IMR-90 (cell line): ENCODE measurements at regions not wholly inside any gene's neighbourhood (a gene's known extent, or its start where the extent isn't known, plus 50 kb on each side); places are given as distances from the start of the nearest gene placed in this dataset.
A peak's percentile ranks its signal among the peaks of the same experiment; 100 is the strongest.

Source experiments
- CEBPB ChIP-seq: IDR thresholded peaks from 2 replicates; pipeline ENCODE4 v1.6.1; 2012; ENCODE audit warnings: low read depth, low read length, improper control_type of control experiment
- CTCF ChIP-seq: conservative IDR thresholded peaks from 2 replicates; pipeline ENCODE4 v1.5.1; 2012; ENCODE audit warnings: mild to moderate bottlenecking, low read depth, low read length, improper control_type of control experiment
- ELK1 ChIP-seq: fragments of 150-350 bp; IDR thresholded peaks from 2 replicates; pipeline ENCODE4 v1.6.1; 2016; ENCODE audit warnings: low read depth, mild to moderate bottlenecking, low read length, moderate library complexity, borderline replicate concordance
- FOS ChIP-seq: fragments of 150-350 bp; IDR thresholded peaks from 2 replicates; pipeline ENCODE4 v1.6.1; 2016; ENCODE audit warnings: low read depth, low read length
- MAFK ChIP-seq: IDR thresholded peaks from 2 replicates; pipeline ENCODE4 v1.6.1; 2012; ENCODE audit warnings: low read depth, low read length, improper control_type of control experiment
- MXI1 ChIP-seq: IDR thresholded peaks from 2 replicates; pipeline ENCODE4 v1.6.1; 2012; ENCODE audit warnings: low read depth, mild to moderate bottlenecking, low read length, moderate library complexity, borderline replicate concordance
- POLR2A ChIP-seq: IDR thresholded peaks from 2 replicates; pipeline ENCODE4 v1.6.1; 2012; ENCODE audit warnings: mild to moderate bottlenecking, low read depth, low read length
- RAD21 ChIP-seq: IDR thresholded peaks from 2 replicates; pipeline ENCODE4 v1.6.1; 2012; ENCODE audit warnings: low read length, improper control_type of control experiment
- RFX5 ChIP-seq: IDR thresholded peaks from 2 replicates; pipeline ENCODE4 v1.8.0; 2012; ENCODE audit warnings: low read depth, mild to moderate bottlenecking, low read length, moderate library complexity
- SMC3 ChIP-seq: fragments of 150-350 bp; IDR thresholded peaks from 2 replicates; pipeline ENCODE4 v1.6.1; 2016; ENCODE audit warnings: low read depth, mild to moderate bottlenecking, antibody characterized with exemption, low read length, moderate library complexity
- USF2 ChIP-seq: fragments of 150-350 bp; IDR thresholded peaks from 2 replicates; pipeline ENCODE4 v1.6.1; 2017; ENCODE audit warnings: mild to moderate bottlenecking, antibody characterized with exemption, low read length, low read depth

- TF ChIP-seq RAD21 (no peak), CTCF (peak; percentile 21; the same call in 1 of the 2 replicates), RFX5 (no peak), FOS (no peak), MXI1 (no peak), POLR2A (no peak), ELK1 (no peak), USF2 (no peak), CEBPB (no peak), SMC3 (no peak), MAFK (no peak)
Measured at GRCh38 chr12:45547822-45548221, 181.7 kb upstream of the ARID2 start.
